Endothelial cell of umbilical vein (primary cell): ENCODE measurements at regions not wholly inside any gene's neighbourhood (a gene's known extent, or its start where the extent isn't known, plus 50 kb on each side); places are given as distances from the start of the nearest gene placed in this dataset.

Source experiments
- BruUV-seq: library from RNA; stranded (reverse); fragments of 400-500 nt; replicated peaks from 2 replicates; lab custom pipeline; 2021; lab: Mats Ljungman, UMichigan
- CTCF ChIA-PET: fragments of 300-600, 350-600 bp; sonication (Branson Sonifier 250); formaldehyde crosslinking; loops from one replicate; lab custom pipeline; 2021; ENCODE audit warnings: antibody characterized with exemption, inconsistent platforms; lab: Charles Lee
- POLR2A ChIA-PET: fragments of 300-600, 350-600 bp; sonication (Branson Sonifier 250); formaldehyde crosslinking; loops from one replicate; lab custom pipeline; 2021; ENCODE audit warnings: antibody characterized with exemption, inconsistent platforms; lab: Charles Lee
- DNase-seq: peaks from one replicate; pipeline ENCODE4 v3.0.0-alpha.2; 2011; ENCODE audit warnings: low read depth, low spot score
- FAIRE-seq: peaks from 2 replicates; lab custom pipeline; 2011; peaks lifted over from hg19 to GRCh38; lab: Jason Lieb, UNC
- H2AFZ ChIP-seq: 2 replicates; pipeline ENCODE4 v1.6.0; 2012; ENCODE audit warnings: low read depth, low read length, control low read depth, inconsistent platforms
- H3K27ac ChIP-seq: 2 replicates; pipeline ENCODE4 v1.5.1; 2011; ENCODE audit warnings: low read depth, mild to moderate bottlenecking, control low read depth, low read length, moderate library complexity; ENCODE audit not compliant: insufficient read depth
- H3K27me3 ChIP-seq, 2 experiments: 2 replicates each; pipeline versions ENCODE4 v1.6.0 to v1.6.1; 2011; ENCODE audit warnings: low read length in 2 of 2, mixed read lengths in 1 of 2; ENCODE audit not compliant: control insufficient read depth in 2 of 2, insufficient read depth in 2 of 2
- H3K36me3 ChIP-seq, 2 experiments: 2 replicates in 1 of 2; 3 replicates in 1 of 2; pipeline ENCODE4 v1.5.1; 2011; ENCODE audit warnings: low read length in 2 of 2, mild to moderate bottlenecking in 1 of 2, moderate library complexity in 1 of 2; ENCODE audit not compliant: control insufficient read depth in 2 of 2, insufficient read depth in 2 of 2; ENCODE audit errors: extremely low read depth in 1 of 2
- H3K4me1 ChIP-seq: 3 replicates; pipeline ENCODE4 v1.5.1; 2011; ENCODE audit warnings: mild to moderate bottlenecking, low read length; ENCODE audit not compliant: control insufficient read depth, insufficient read depth; ENCODE audit errors: extremely low read depth
- H3K4me2 ChIP-seq: 2 replicates; pipeline ENCODE4 v1.6.1; 2011; ENCODE audit warnings: low read length, control low read depth, mixed read lengths; ENCODE audit not compliant: insufficient read depth
- H3K4me3 ChIP-seq, 3 experiments: fragments of 200-600 bp in 1 of 3; sonication (generic), shearing (Covaris generic) in 1 of 3; replicated peaks in 1 of 3; 2 replicates each; pipeline ENCODE4 v1.5.1; 2011 to 2016; ENCODE audit warnings: control low read depth in 3 of 3, low read length in 3 of 3, mild to moderate bottlenecking in 2 of 3, inconsistent platforms in 1 of 3, low read depth in 1 of 3, moderate library complexity in 1 of 3; ENCODE audit not compliant: insufficient read depth in 1 of 3
- H3K79me2 ChIP-seq: 2 replicates; pipeline ENCODE4 v1.6.0; 2012; ENCODE audit warnings: low read length, inconsistent platforms; ENCODE audit not compliant: control insufficient read depth, insufficient read depth
- H3K9ac ChIP-seq: replicated peaks from 2 replicates; pipeline ENCODE3; 2011; ENCODE audit warnings: low read length, control low read depth; ENCODE audit not compliant: insufficient read depth; ENCODE audit errors: extremely low read depth
- H3K9me1 ChIP-seq: replicated peaks from 3 replicates; pipeline ENCODE4 v1.6.0; 2011; ENCODE audit warnings: mild to moderate bottlenecking, low read length; ENCODE audit not compliant: control insufficient read depth, insufficient read depth; ENCODE audit errors: extremely low read depth
- H3K9me3 ChIP-seq: replicated peaks from 2 replicates; pipeline ENCODE4 v1.5.1; 2012; ENCODE audit warnings: low read length, inconsistent platforms; ENCODE audit not compliant: control insufficient read depth, insufficient read depth
- H4K20me1 ChIP-seq: replicated peaks from 2 replicates; pipeline ENCODE3; 2011; ENCODE audit warnings: mild to moderate bottlenecking, low read length; ENCODE audit not compliant: control insufficient read depth, insufficient read depth; ENCODE audit errors: extremely low read depth
- EZH2 ChIP-seq: IDR thresholded peaks from 2 replicates; pipeline ENCODE4 v1.6.1; 2012; ENCODE audit warnings: borderline replicate concordance, low read depth, mild to moderate bottlenecking, moderate library complexity, low read length, inconsistent platforms; ENCODE audit not compliant: severe bottlenecking
- FOS ChIP-seq: IDR thresholded peaks from 2 replicates; pipeline ENCODE4 v1.6.1; 2011; ENCODE audit warnings: mild to moderate bottlenecking, low read length, moderate library complexity, borderline replicate concordance; ENCODE audit not compliant: insufficient read depth
- GATA2 ChIP-seq: IDR thresholded peaks from 2 replicates; pipeline ENCODE4 v1.7.0; 2011; ENCODE audit warnings: low read depth, mild to moderate bottlenecking, moderate library complexity, mixed read lengths, low read length; ENCODE audit not compliant: insufficient read length, insufficient read depth
- JUN ChIP-seq: IDR thresholded peaks from 2 replicates; pipeline ENCODE4 v1.6.1; 2011; ENCODE audit warnings: borderline replicate concordance, low read depth; ENCODE audit not compliant: insufficient read length, insufficient read depth
- MYC ChIP-seq: IDR thresholded peaks from one replicate; pipeline ENCODE4 v1.6.1; 2011; ENCODE audit warnings: mild to moderate bottlenecking, low read depth, low read length
- POLR2A ChIP-seq: IDR thresholded peaks from 2 replicates; pipeline ENCODE4 v1.6.1; 2012; ENCODE audit warnings: low read depth, mild to moderate bottlenecking, control low read depth, low read length
- POLR2AphosphoS5 ChIP-seq: IDR thresholded peaks from 2 replicates; pipeline ENCODE4 v1.6.1; 2012; ENCODE audit warnings: low read depth, mild to moderate bottlenecking, control low read depth, low read length, moderate library complexity; ENCODE audit not compliant: insufficient read depth
- dilution Hi-C: fragments of 300-500 bp; cut with MboI; formaldehyde crosslinking; loops from one replicate; pipeline ENCODE4 v1.15.0; 2019; ENCODE audit warnings: low sequenced_read_pairs; ENCODE audit not compliant: extremely low pct_ligation_motif_present
- intact Hi-C: fragments of 100-400 bp; cut with micrococcal nuclease; formaldehyde crosslinking; loops from one replicate; pipeline ENCODE4 v1.10.0; 2022
- TF ChIP-seq, protein P1 (sequence below): IDR thresholded peaks from 2 replicates; pipeline ENCODE4 v1.6.1; 2011; ENCODE audit not compliant: insufficient read depth, insufficient read length

DNA sequence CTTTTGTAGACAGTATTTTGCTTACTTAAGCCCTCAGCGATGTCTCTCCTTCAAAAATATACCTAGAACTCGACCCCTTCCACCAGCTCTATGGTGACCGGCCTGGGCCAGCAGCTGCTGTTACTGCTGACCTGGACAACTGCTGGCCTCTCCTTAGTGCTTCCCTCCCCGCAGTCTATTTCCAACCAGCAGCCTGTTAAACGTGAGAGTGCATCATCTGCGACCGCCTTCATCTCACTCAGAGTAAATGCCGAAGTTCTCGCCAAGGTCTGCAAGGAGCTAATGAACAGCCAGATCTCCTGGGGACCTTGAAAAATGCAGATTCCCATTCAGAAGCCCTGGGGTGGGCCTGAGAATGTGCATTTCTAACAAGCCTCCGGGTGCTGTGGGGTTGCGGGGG lies 86.7 kb downstream of the RPLP1 start:
- no peak overlapping the region for H3K4me2 ChIP-seq
- no peak overlapping the region for H3K4me3 ChIP-seq
- CTCF ChIA-PET: no interaction called here
- TF ChIP-seq MYC (no peak), POLR2A (no peak), FOS (no peak), POLR2AphosphoS5 (no peak), GATA2 (no peak)
- TF ChIP-seq, protein P1, sequence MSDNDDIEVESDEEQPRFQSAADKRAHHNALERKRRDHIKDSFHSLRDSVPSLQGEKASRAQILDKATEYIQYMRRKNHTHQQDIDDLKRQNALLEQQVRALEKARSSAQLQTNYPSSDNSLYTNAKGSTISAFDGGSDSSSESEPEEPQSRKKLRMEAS: no peak
- FAIRE-seq (no peak), DNase-seq (no peak)
- no peak overlapping the region for H2AFZ ChIP-seq
- no peaks in the 10 kb centered on the region for H4K20me1 ChIP-seq
- H3K36me3 ChIP-seq: no peaks in the 10 kb centered on the region
- no peaks in the 10 kb centered on the region for H3K79me2 ChIP-seq
- no peaks in the 10 kb centered on the region for H3K4me1 ChIP-seq
- H3K27me3 ChIP-seq: peaks cover 0 to 3% of the 10 kb centered on the region in 2 experiments
- no peak overlapping the region for H3K9ac ChIP-seq
- dilution Hi-C loops (no loop called here), intact Hi-C loops (no loop called here)
- H3K27ac ChIP-seq: no peak overlapping the region
- no peaks in the 10 kb centered on the region for H3K9me3 ChIP-seq
- H3K9me1 ChIP-seq: no peaks in the 10 kb centered on the region
- BruUV-seq: no TSS peak
- POLR2A ChIA-PET: no interaction called here

DNA sequence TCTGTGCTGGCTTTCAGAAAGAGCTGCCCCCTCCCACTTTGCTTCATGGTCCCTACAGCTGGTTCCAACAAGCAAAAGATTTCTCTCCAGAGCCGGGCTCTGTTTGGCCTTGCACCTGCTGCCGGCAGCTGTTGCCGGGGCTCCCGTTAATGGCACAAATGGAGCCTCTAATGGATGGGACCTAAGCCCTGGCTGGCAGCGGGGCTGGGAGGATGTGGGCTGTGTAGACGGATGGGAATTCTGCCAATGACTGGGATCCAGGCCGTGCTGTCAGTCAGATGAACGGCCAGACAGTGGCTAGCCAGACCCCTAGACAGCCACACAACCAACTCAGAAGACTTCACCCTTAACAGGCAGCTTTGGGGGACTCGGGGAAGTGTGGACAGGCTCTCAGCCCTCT lies 88.0 kb downstream of the RPLP1 start:
- no peak for FAIRE-seq
- Histone ChIP-seq H3K27ac (no peak overlapping the region), H3K4me2 (no peak overlapping the region), H3K9me1 (no peaks in the 10 kb centered on the region), H2AFZ (no peak overlapping the region), H3K4me3 (no peak overlapping the region), H3K9ac (no peak overlapping the region), H3K27me3 (no peaks in the 10 kb centered on the region), H3K79me2 (no peaks in the 10 kb centered on the region), H4K20me1 (no peaks in the 10 kb centered on the region), H3K36me3 (no peaks in the 10 kb centered on the region), H3K9me3 (no peaks in the 10 kb centered on the region), H3K4me1 (no peaks in the 10 kb centered on the region)
- intact Hi-C loops (no loop called here), dilution Hi-C loops (no loop called here)
- no peak for TF ChIP-seq POLR2AphosphoS5
- TF ChIP-seq POLR2A: no peak
- TF ChIP-seq MYC: no peak
- TF ChIP-seq, protein P1: no peak
- no peak for TF ChIP-seq JUN
- TF ChIP-seq FOS: no peak
- no peak for TF ChIP-seq EZH2
- no peak for TF ChIP-seq GATA2
- ChIA-PET POLR2A (no interaction called here), CTCF (interaction anchor here (0.9 kb wide), 1 partner anchor 9 kb away, joined by 3 read pairs; no protein-coding TSS in a partner anchor)
- no peak for DNase-seq
- no TSS peak for BruUV-seq
